ENCODE measurements at regions not wholly inside any gene's neighbourhood (a gene's known extent, or its start where the extent isn't known, plus 50 kb on each side); places are given as distances from the start of the nearest gene placed in this dataset.

DNA sequence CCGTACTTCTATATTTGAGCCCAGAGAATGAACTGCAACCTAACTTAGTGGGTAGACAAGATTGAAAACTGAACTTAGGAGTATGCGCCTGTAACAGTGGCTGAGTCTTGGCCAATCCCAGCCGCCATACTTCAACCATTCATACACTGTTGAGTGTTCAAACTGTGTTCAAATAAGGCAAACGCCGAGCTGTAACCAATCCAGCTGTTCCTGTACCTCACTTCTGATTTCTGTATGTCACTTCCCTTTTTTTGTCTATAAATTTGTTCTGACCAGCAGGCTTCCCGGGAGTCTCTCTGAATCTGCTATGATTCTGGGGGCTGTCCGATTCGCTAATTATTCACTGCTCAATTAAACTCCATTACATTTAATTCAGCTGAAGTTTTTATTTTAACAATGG, 58.6 kb upstream of the TPM1 start:
- TF ChIP-seq, protein P1, sequence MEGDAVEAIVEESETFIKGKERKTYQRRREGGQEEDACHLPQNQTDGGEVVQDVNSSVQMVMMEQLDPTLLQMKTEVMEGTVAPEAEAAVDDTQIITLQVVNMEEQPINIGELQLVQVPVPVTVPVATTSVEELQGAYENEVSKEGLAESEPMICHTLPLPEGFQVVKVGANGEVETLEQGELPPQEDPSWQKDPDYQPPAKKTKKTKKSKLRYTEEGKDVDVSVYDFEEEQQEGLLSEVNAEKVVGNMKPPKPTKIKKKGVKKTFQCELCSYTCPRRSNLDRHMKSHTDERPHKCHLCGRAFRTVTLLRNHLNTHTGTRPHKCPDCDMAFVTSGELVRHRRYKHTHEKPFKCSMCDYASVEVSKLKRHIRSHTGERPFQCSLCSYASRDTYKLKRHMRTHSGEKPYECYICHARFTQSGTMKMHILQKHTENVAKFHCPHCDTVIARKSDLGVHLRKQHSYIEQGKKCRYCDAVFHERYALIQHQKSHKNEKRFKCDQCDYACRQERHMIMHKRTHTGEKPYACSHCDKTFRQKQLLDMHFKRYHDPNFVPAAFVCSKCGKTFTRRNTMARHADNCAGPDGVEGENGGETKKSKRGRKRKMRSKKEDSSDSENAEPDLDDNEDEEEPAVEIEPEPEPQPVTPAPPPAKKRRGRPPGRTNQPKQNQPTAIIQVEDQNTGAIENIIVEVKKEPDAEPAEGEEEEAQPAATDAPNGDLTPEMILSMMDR (IDR thresholded peaks at IDR 0.05), result no peak
- TF ChIP-seq POLR2A (IDR thresholded peaks at IDR 0.05), result no peak

Data from body of pancreas (tissue), 4 donors.